Thyroid gland (tissue), 4 donors: ENCODE measurements at regions not wholly inside any gene's neighbourhood (a gene's known extent, or its start where the extent isn't known, plus 50 kb on each side); places are given as distances from the start of the nearest gene placed in this dataset.

Source experiments
- POLR2A ChIP-seq, 2 donors: fragments of 450-650 bp; IDR thresholded peaks; one replicate each; pipeline ENCODE4 v1.6.1; 2017; ENCODE audit warnings: antibody characterized with exemption in 2 of 2, mild to moderate bottlenecking in 2 of 2, moderate library complexity in 1 of 2
- TF ChIP-seq, protein P1 (sequence below), 6 experiments: fragments of 200-600 bp in 3 of 6; fragments of 450-650 bp in 3 of 6; sonication (generic) in 3 of 6; IDR thresholded peaks; one replicate each; pipeline ENCODE4 v1.5.1; 2016 to 2019; ENCODE audit warnings: antibody characterized with exemption in 6 of 6, mild to moderate bottlenecking in 2 of 6, inconsistent platforms in 1 of 6, moderate library complexity in 1 of 6

- TF ChIP-seq, protein P1, sequence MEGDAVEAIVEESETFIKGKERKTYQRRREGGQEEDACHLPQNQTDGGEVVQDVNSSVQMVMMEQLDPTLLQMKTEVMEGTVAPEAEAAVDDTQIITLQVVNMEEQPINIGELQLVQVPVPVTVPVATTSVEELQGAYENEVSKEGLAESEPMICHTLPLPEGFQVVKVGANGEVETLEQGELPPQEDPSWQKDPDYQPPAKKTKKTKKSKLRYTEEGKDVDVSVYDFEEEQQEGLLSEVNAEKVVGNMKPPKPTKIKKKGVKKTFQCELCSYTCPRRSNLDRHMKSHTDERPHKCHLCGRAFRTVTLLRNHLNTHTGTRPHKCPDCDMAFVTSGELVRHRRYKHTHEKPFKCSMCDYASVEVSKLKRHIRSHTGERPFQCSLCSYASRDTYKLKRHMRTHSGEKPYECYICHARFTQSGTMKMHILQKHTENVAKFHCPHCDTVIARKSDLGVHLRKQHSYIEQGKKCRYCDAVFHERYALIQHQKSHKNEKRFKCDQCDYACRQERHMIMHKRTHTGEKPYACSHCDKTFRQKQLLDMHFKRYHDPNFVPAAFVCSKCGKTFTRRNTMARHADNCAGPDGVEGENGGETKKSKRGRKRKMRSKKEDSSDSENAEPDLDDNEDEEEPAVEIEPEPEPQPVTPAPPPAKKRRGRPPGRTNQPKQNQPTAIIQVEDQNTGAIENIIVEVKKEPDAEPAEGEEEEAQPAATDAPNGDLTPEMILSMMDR (IDR thresholded peaks at IDR 0.05) = no peak
- TF ChIP-seq POLR2A (IDR thresholded peaks at IDR 0.05) = no peak
These were observed 109.6 kb upstream of the RBMS3 start for GRCh38 chr3:29171043-29171990.
